ENCODE measurements at regions not wholly inside any gene's neighbourhood (a gene's known extent, or its start where the extent isn't known, plus 50 kb on each side); places are given as distances from the start of the nearest gene placed in this dataset.

DNA sequence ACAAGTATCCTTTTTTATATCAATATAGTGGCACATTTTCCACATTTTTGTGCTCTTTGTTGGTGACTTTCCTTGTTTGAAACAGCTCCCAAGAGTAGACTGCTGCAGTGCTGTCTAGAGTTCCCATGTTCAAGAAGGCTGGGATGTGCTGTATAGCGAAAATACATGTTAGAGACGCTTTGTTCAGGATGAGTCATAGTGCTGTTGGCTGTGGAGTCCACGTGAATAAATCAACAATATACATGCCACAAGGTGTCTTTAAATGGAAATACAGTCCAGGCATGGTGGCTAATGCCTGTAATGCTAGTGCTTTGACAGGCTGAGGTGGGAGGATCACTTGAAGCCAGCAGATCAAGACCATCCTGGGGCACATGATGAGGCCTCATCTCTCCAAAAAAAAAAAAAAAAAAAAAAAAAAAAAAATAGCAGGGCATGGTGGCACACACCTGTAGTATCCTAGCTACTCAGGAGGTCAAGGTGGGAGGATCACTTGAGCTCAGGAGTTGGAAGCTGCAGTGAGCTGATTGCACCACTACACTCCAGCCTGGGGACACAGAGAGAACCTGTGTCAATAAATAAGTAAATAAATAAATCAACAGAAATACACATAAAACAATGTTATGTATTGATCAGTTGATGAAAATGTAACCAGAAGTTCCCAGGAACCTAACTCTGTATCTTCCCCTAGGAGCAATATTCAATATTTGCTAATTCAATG lies 256.8 kb upstream of the STS start:
- no peak for DNase-seq
- Mint-ChIP-seq H3K27me3 (no peaks in the 10 kb centered on the region), H3K4me3 (no peak overlapping the region), H3K9me3 (no peaks in the 10 kb centered on the region), H3K27ac (no peak overlapping the region), H3K36me3 (no peaks in the 10 kb centered on the region), H3K4me1 (ENCODE audit: low read depth) (no peaks in the 10 kb centered on the region)
- ChIA-PET CTCF (no interaction called here), POLR2A (interaction anchor here (0.7 kb wide), 1 partner anchor 40 kb away, joined by 5 read pairs; no protein-coding TSS in a partner anchor)
- intact Hi-C loops (cut with micrococcal nuclease) = no loop called here

DNA sequence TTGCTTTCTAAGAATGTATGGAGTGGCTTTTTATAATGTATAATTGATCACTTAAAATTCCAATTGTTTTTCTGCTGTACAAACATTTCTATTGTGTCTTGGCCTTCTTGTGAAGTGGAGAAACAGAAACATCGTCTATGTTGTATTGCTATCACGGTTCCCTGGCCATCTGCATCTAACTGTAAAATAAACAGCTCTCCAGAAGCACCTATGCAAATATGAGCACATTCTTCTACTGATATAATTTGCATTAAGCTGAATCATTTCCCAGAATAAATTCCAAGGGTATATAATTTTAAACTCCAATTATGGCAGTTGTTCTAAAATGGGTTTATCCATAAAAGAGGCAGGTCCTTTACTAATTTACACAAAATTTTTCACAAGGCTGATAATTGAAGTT lies 261.6 kb upstream of the STS start:
- intact Hi-C loops (cut with micrococcal nuclease) = no loop called here
- DNase-seq = no peak
- CTCF ChIA-PET = no interaction called here
- Mint-ChIP-seq H3K36me3 (no peaks in the 10 kb centered on the region), H3K9me3 (no peaks in the 10 kb centered on the region), H3K4me3 (no peak overlapping the region), H3K27ac (no peak overlapping the region), H3K27me3 (no peaks in the 10 kb centered on the region), H3K4me1 (ENCODE audit: low read depth) (no peaks in the 10 kb centered on the region)
- POLR2A ChIA-PET = no interaction called here

DNA sequence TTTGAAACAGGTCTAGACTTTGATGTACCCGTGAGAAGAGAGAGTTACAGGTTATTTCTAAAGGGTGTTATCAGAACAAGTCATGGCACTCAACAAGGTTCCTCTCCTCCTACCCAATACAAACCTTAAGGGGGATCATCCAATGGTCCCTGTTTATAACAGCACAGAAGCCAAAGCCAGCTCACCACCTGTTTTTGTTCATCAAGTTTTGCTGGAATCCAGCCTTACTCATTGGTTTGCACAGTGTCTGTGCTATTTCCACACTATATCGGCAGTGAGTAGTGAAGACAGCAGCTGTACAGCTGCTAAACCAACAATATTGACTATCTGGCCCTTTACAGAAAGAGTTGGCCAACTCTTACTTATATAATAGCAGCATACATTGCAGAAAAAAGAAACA lies 262.1 kb upstream of the STS start:
- Mint-ChIP-seq H3K36me3 (no peaks in the 10 kb centered on the region), H3K9me3 (no peaks in the 10 kb centered on the region), H3K4me1 (ENCODE audit: low read depth) (no peaks in the 10 kb centered on the region), H3K4me3 (no peak overlapping the region), H3K27me3 (no peaks in the 10 kb centered on the region), H3K27ac (no peak overlapping the region)
- DNase-seq = no peak
- intact Hi-C loops (cut with micrococcal nuclease) = no loop called here
- ChIA-PET CTCF (no interaction called here), POLR2A (no interaction called here)

DNA sequence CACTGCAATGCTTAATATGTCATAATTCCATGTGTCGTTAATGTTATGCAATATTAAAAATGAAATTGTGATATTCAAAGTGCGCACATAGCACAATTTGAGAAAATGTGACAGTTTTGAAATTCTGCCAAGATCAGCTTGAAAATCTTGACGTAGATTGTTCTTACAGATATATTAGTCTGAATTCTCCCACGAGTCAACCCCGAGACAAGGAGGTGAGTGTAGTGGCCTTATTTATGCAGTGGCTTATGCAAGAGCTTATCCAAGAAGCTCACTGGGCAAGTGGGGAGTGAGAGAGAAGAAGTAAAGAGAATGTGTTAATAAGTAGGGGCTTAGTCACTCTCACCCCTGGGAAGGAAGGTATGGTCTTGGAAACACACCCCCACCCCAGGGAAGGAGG lies 286.1 kb upstream of the STS start:
- Mint-ChIP-seq H3K27ac (no peak overlapping the region), H3K4me3 (no peak overlapping the region), H3K27me3 (no peaks in the 10 kb centered on the region), H3K36me3 (no peaks in the 10 kb centered on the region), H3K9me3 (peaks cover 7% of the 10 kb centered on the region), H3K4me1 (ENCODE audit: low read depth) (no peaks in the 10 kb centered on the region)
- CTCF ChIA-PET = no interaction called here
- DNase-seq = no peak
- POLR2A ChIA-PET = no interaction called here
- intact Hi-C loops (cut with micrococcal nuclease) = no loop called here

DNA sequence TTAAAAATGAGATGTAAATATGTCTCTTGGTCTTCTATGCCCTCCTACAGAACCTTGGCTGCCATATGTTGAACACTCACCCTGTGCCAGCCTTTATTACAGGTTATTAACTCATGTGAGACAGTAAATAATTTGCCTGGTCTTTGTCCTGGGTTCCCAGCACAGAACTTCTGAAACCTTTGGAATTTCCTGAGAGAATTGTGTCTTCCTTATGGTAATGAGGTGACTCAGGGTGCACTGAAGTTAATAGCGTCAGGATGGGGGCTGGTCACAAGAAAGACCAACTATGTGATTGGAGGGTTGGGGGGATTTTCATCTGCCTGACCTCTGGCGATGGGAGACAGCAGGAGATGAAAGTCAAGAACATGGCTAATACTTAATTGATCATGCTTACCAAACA lies 289.8 kb upstream of the STS start:
- ChIA-PET POLR2A (no interaction called here), CTCF (no interaction called here)
- no peaks in the 10 kb centered on the region for H3K4me1 Mint-ChIP-seq (ENCODE audit: low read depth)
- no peak for DNase-seq
- no peaks in the 10 kb centered on the region for H3K27me3 Mint-ChIP-seq
- intact Hi-C loops (cut with micrococcal nuclease) = no loop called here
- peaks cover 7% of the 10 kb centered on the region for H3K9me3 Mint-ChIP-seq
- H3K4me3 Mint-ChIP-seq = no peak overlapping the region
- no peak overlapping the region for H3K27ac Mint-ChIP-seq
- no peaks in the 10 kb centered on the region for H3K36me3 Mint-ChIP-seq

DNA sequence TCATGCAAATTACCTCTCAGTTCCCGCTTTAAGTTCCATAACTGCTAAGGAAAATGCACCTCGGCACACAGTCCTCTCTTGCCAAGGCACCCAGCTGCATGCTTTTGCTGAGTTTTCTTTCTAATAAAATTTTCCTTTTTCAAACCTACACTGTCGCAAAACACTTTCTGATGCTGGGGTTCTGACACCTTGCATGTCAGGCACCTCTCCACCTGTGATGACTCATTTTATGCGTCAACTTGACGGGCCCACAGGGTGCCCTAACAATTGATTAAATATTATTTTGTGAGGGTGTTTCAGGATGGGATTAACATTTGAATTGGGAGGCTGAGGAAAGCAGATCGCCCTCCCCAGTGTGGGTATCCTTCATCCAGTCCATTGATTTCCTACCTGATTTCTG lies 291.0 kb upstream of the STS start:
- ChIA-PET POLR2A (no interaction called here), CTCF (no interaction called here)
- Mint-ChIP-seq H3K9me3 (peaks cover 7% of the 10 kb centered on the region), H3K27ac (no peak overlapping the region), H3K4me1 (ENCODE audit: low read depth) (no peaks in the 10 kb centered on the region), H3K4me3 (no peak overlapping the region), H3K27me3 (no peaks in the 10 kb centered on the region), H3K36me3 (no peaks in the 10 kb centered on the region)
- intact Hi-C loops (cut with micrococcal nuclease) = no loop called here
- no peak for DNase-seq

DNA sequence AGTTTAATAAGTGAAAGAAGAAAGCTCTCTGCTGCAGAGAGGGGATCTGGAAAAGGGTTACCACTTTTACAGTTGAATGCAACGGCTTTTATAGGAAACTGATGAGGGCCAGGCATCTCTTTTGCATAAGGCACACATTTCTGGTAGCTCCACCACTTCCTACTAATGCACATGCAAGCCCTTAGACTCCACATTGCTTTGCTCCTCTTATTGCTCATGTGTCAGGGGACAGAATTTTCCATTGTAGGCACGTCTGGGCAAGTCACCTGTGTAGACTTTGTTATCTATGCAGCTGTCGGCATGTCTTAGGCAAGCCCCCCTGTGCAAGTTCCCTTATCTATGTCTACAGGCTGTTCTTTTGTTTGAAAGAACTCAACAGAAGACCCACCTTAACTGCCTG lies 294.6 kb upstream of the STS start:
- H3K36me3 Mint-ChIP-seq = no peaks in the 10 kb centered on the region
- H3K27me3 Mint-ChIP-seq = no peaks in the 10 kb centered on the region
- no peak overlapping the region for H3K27ac Mint-ChIP-seq
- intact Hi-C loops (cut with micrococcal nuclease) = no loop called here
- H3K4me1 Mint-ChIP-seq (ENCODE audit: low read depth) = no peaks in the 10 kb centered on the region
- no peak overlapping the region for H3K4me3 Mint-ChIP-seq
- CTCF ChIA-PET = no interaction called here
- H3K9me3 Mint-ChIP-seq = peaks cover 1% of the 10 kb centered on the region
- DNase-seq = no peak
- POLR2A ChIA-PET = no interaction called here

DNA sequence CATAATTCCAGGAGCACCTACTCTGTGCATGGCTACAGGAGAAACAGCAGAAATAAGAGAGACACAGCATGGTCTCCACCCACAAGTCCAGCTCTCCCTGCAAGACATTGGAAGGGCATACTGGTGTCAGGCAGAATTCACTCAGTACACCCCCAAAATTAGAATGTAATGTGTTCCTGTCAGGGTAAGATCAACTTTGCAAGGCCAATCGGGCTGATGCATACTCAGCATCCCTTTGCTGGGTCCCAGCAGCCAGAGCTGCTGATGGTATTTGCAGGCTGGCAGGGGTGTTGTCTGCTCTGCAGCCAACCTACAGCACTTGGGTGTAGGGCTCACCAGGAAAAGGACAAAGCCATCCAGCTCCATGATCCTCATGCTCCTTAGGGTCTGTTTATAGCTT lies 295.4 kb upstream of the STS start:
- H3K4me3 Mint-ChIP-seq = no peak overlapping the region
- ChIA-PET CTCF (no interaction called here), POLR2A (no interaction called here)

DNA sequence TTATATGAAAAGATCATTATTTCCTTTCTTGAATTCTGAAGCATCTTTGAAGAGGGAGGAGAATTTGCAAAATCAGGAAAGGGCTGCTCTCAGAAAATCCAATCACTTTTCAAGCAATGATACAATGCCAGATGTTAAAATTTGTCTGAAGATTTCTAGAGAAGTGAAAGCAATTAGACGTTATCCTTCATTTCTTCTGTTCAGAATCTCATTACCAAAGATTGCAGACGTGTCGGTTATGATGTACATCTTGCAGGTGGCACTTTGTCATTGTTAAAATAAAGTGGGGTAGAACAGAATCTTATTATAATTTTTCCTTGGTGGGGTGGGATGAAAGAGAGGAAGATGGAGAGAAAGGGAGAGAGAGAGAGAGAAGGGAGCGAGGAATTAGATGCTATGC lies 296.4 kb upstream of the STS start:
- Mint-ChIP-seq H3K27me3 (no peaks in the 10 kb centered on the region), H3K27ac (no peak overlapping the region), H3K4me1 (ENCODE audit: low read depth) (no peaks in the 10 kb centered on the region), H3K4me3 (no peak overlapping the region), H3K9me3 (peaks cover 5% of the 10 kb centered on the region), H3K36me3 (no peaks in the 10 kb centered on the region)
- DNase-seq = no peak
- POLR2A ChIA-PET = interaction anchor here (0.6 kb wide), 1 partner anchor 40 kb away, joined by 5 read pairs; no protein-coding TSS in a partner anchor
- CTCF ChIA-PET = no interaction called here
- intact Hi-C loops (cut with micrococcal nuclease) = no loop called here

More for the DNA sequence above, 295.4 kb upstream of the STS start:
- no peak for DNase-seq
- H3K27ac Mint-ChIP-seq = no peak overlapping the region
- no peaks in the 10 kb centered on the region for H3K36me3 Mint-ChIP-seq
- intact Hi-C loops (cut with micrococcal nuclease) = no loop called here
- no peaks in the 10 kb centered on the region for H3K27me3 Mint-ChIP-seq
- no peaks in the 10 kb centered on the region for H3K4me1 Mint-ChIP-seq (ENCODE audit: low read depth)
- H3K9me3 Mint-ChIP-seq = peaks cover 5% of the 10 kb centered on the region

DNA sequence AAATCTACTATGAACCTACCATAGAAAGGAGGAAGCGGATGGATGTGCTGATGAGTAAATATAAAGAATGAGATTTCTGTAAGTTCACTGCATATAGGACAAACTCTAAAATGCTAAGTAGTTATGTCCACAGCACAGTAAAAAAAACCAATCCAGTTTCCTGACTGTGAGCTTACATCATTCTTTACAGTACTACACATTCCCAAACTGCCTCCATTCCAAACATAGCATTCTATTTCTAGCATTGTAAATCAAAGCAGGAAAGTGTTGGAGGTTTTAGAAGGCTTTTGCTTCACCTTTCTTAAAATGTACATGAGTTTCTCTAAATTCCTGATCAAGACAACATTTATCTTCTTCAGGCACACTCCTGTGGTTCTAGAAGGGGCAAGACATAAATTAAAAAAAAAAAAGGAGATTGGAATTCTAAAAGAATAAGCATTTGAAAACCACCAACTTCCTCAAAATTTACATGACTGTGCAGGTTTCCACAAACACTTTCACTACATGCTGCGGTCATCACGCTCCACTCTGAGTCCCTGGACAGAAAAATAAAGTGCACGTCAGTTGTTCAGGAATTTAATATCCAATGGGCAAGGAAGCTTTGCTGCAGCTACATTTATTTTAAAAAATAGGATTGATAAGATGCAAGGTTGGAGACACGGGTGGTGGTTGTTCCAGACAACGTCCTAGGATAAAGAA lies 297.6 kb upstream of the STS start:
- Mint-ChIP-seq H3K4me3 (no peak overlapping the region), H3K36me3 (no peaks in the 10 kb centered on the region), H3K27ac (no peak overlapping the region), H3K27me3 (no peaks in the 10 kb centered on the region), H3K4me1 (ENCODE audit: low read depth) (no peaks in the 10 kb centered on the region), H3K9me3 (peaks cover 5% of the 10 kb centered on the region)
- DNase-seq = no peak
- intact Hi-C loops (cut with micrococcal nuclease) = no loop called here
- CTCF ChIA-PET = no interaction called here
- POLR2A ChIA-PET = no interaction called here

DNA sequence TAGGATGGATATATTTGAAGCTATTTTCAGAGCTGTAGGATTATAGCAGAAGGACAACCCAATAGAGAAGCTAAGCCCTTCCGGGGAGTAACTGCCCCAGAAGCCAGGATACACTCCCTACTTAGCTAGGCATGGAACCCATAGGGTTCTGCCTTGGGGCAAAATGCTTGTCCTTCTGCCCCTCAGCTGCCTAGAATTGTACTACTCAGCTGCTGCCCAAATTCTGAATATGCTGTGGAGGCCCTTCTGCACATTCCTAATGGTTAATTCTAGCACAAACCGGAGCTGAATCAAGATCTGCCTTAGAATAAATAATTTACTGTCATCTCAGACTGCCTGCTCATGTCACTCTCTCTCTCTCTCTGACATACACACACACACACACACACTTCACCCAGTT lies 297.7 kb upstream of the VCX3A start:
- intact Hi-C loops (cut with micrococcal nuclease) = no loop called here
- no peak overlapping the region for H3K27ac Mint-ChIP-seq
- H3K9me3 Mint-ChIP-seq = no peaks in the 10 kb centered on the region
- ChIA-PET POLR2A (no interaction called here), CTCF (no interaction called here)
- no peak overlapping the region for H3K4me3 Mint-ChIP-seq
- no peaks in the 10 kb centered on the region for H3K36me3 Mint-ChIP-seq
- no peaks in the 10 kb centered on the region for H3K4me1 Mint-ChIP-seq (ENCODE audit: low read depth)
- no peaks in the 10 kb centered on the region for H3K27me3 Mint-ChIP-seq
- no peak for DNase-seq

DNA sequence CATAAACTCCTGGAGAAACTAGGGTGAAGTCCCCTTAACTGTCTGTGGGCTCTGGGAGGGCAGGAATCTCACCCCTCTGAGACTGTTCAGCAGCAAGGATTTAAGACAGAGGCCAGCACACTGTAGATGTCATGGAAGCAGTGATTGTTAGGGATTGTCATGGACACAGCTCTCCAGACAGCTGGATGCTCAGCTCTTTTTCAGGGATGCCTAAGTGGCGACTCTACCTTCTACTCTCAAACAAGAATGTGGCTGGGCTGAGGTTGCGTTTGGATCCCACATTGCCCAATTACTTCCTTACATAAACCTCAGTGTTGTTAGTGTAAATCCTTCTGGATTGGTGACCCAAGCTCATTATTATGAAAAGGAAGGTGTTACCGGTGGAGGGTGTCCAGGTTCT lies 291.9 kb upstream of the VCX3A start:
- intact Hi-C loops (cut with micrococcal nuclease) = no loop called here
- POLR2A ChIA-PET = no interaction called here

DNA sequence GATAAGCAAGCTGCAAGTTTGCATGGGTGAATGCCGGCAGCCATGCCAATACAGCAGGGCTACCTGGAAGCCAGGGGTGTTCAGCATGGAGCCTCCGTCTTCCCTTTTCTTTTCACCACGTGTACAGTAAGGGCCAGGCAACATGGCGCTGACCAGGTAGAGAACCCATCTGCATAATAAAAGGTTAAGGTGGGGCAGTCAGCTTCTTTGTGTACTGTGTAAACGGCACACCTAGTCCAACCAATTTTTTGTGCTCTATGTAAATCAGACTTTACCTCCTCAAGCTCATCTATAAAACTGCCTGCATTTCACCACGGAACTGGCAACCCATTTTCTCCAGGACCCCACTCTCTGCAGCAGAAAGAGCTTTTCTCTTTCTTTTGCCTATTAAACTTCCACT lies 286.8 kb upstream of the VCX3A start:
- intact Hi-C loops (cut with micrococcal nuclease) = no loop called here
- H3K9me3 Mint-ChIP-seq = no peaks in the 10 kb centered on the region
- no peak overlapping the region for H3K27ac Mint-ChIP-seq
- H3K4me1 Mint-ChIP-seq (ENCODE audit: low read depth) = no peaks in the 10 kb centered on the region
- no peaks in the 10 kb centered on the region for H3K36me3 Mint-ChIP-seq
- ChIA-PET CTCF (no interaction called here), POLR2A (no interaction called here)
- DNase-seq = no peak
- H3K4me3 Mint-ChIP-seq = no peak overlapping the region
- no peaks in the 10 kb centered on the region for H3K27me3 Mint-ChIP-seq

More for the DNA sequence above, 291.9 kb upstream of the VCX3A start:
- no peaks in the 10 kb centered on the region for H3K27me3 Mint-ChIP-seq
- H3K4me3 Mint-ChIP-seq = no peak overlapping the region
- H3K36me3 Mint-ChIP-seq = no peaks in the 10 kb centered on the region
- DNase-seq = no peak
- H3K9me3 Mint-ChIP-seq = no peaks in the 10 kb centered on the region
- H3K27ac Mint-ChIP-seq = no peak overlapping the region
- H3K4me1 Mint-ChIP-seq (ENCODE audit: low read depth) = no peaks in the 10 kb centered on the region
- CTCF ChIA-PET = no interaction called here
